ENCODE measurements at regions not wholly inside any gene's neighbourhood (a gene's known extent, or its start where the extent isn't known, plus 50 kb on each side); places are given as distances from the start of the nearest gene placed in this dataset.

GRCh38 chr13:47845981-47846380 lies 155.1 kb downstream of the SUCLA2 start:
- TF ChIP-seq ZNF274 (IDR thresholded peaks at IDR 0.05; ENCODE audit: low read depth, low read length): no peak
- no peak for TF ChIP-seq SUZ12 (IDR thresholded peaks at IDR 0.05; ENCODE audit: extremely low read depth, insufficient read depth, insufficient read length)
- TF ChIP-seq YY1 (IDR thresholded peaks at IDR 0.05; ENCODE audit: insufficient read depth, insufficient read length): no peak
